ENCODE measurements at regions not wholly inside any gene's neighbourhood (a gene's known extent, or its start where the extent isn't known, plus 50 kb on each side); places are given as distances from the start of the nearest gene placed in this dataset.
"Not testable (repeated sequence)": the region's sequence is repeated elsewhere in the genome, so short reads cannot be mapped to it uniquely, and the experiment has no call there.

- DNase-seq (ENCODE audit: low read depth): no peak
Observed at GRCh38 chrX:115968436-115969252, 201.9 kb upstream of the AGTR2 start.

GRCh38 chrX:115970718-115971117, 199.8 kb upstream of the AGTR2 start:
- no peak for DNase-seq (ENCODE audit: low read depth)

- DNase-seq (ENCODE audit: low read depth): no peak
Observed at GRCh38 chrX:115972717-115973116, 197.8 kb upstream of the AGTR2 start.

GRCh38 chrX:115978068-115978467, 192.5 kb upstream of the AGTR2 start:
- no peak for DNase-seq (ENCODE audit: low read depth)

GRCh38 chrX:115983148-115983547, 187.4 kb upstream of the AGTR2 start:
- not testable (repeated sequence) for DNase-seq (ENCODE audit: low read depth)

- DNase-seq (ENCODE audit: low read depth): not testable (repeated sequence)
Observed at GRCh38 chrX:115987464-115987863, 183.1 kb upstream of the AGTR2 start.

- no peak for DNase-seq (ENCODE audit: low read depth)
Observed at GRCh38 chrX:115988825-115989224, 181.7 kb upstream of the AGTR2 start.

GRCh38 chrX:115989686-115990085, 180.9 kb upstream of the AGTR2 start:
- DNase-seq (ENCODE audit: low read depth): no peak

GRCh38 chrX:116009346-116009745, 161.2 kb upstream of the AGTR2 start:
- no peak for DNase-seq (ENCODE audit: low read depth)

- DNase-seq (ENCODE audit: low read depth): no peak
Observed at GRCh38 chrX:116009861-116010710, 160.5 kb upstream of the AGTR2 start.

GRCh38 chrX:116010939-116011338, 159.6 kb upstream of the AGTR2 start:
- no peak for DNase-seq (ENCODE audit: low read depth)

- no peak for DNase-seq (ENCODE audit: low read depth)
Observed at GRCh38 chrX:116031331-116031730, 139.2 kb upstream of the AGTR2 start.

Measured in HS-27A (cell line).